Panc1 (cell line): ENCODE measurements at regions not wholly inside any gene's neighbourhood (a gene's known extent, or its start where the extent isn't known, plus 50 kb on each side); places are given as distances from the start of the nearest gene placed in this dataset.

Experiments used
- ATAC-seq: fragments of 200-7000 bp; cut with Tn5 transposase; 2 replicates; pipeline ENCODE4 v1.9.1; 2020; ENCODE audit warnings: mild to moderate bottlenecking, moderate library complexity
- BruUV-seq: library from RNA; stranded (reverse); fragments of 400-500 nt; replicated peaks from 2 replicates; lab custom pipeline; 2021; lab: Mats Ljungman, UMichigan
- CTCF ChIA-PET: fragments of 300-600 bp; sonication (Branson Sonifier 250); formaldehyde crosslinking; loops from one replicate; lab custom pipeline; 2022; ENCODE audit warnings: antibody characterized with exemption; lab: Charles Lee
- POLR2A ChIA-PET: fragments of 300-600 bp; sonication (Branson Sonifier 250); formaldehyde crosslinking; loops from one replicate; lab custom pipeline; 2022; ENCODE audit warnings: antibody characterized with exemption; lab: Charles Lee
- DNase-seq: peaks from one replicate; pipeline ENCODE4 v3.0.0-alpha.2; 2010; ENCODE audit warnings: low read depth, low spot score
- H3K27ac ChIP-seq: 2 replicates; pipeline ENCODE4 v1.5.1; 2011; ENCODE audit warnings: mild to moderate bottlenecking, low read length, inconsistent platforms
- H3K27me3 ChIP-seq: fragments of 200-500 bp; sonication (Bioruptor generic); 2 replicates; pipeline ENCODE4 v1.6.0; 2014; ENCODE audit warnings: low read length, inconsistent platforms; ENCODE audit not compliant: control insufficient read depth, insufficient read depth
- H3K36me3 ChIP-seq: fragments of 200-500 bp; sonication (Bioruptor generic); 2 replicates; pipeline ENCODE4 v1.5.1; 2014; ENCODE audit warnings: inconsistent platforms, mild to moderate bottlenecking, low read length, moderate library complexity; ENCODE audit not compliant: control insufficient read depth, insufficient read depth
- H3K4me1 ChIP-seq: 2 replicates; pipeline ENCODE4 v1.5.1; 2011; ENCODE audit warnings: inconsistent platforms, mild to moderate bottlenecking, low read length, moderate library complexity; ENCODE audit not compliant: control insufficient read depth, insufficient read depth
- H3K4me3 ChIP-seq, 2 experiments: 2 replicates each; pipeline ENCODE4 v1.5.1; 2011 to 2012; ENCODE audit warnings: low read depth in 2 of 2, low read length in 2 of 2, mild to moderate bottlenecking in 2 of 2, inconsistent platforms in 1 of 2, moderate library complexity in 1 of 2
- H3K9me3 ChIP-seq: fragments of 200-500 bp; sonication (Bioruptor generic); 2 replicates; pipeline ENCODE4 v1.5.1; 2014; ENCODE audit warnings: low read depth, mild to moderate bottlenecking, inconsistent platforms, low read length, moderate library complexity; ENCODE audit not compliant: control insufficient read depth, insufficient read depth
- POLR2AphosphoS5 ChIP-seq: IDR thresholded peaks from 2 replicates; pipeline ENCODE4 v1.6.1; 2012; ENCODE audit warnings: mild to moderate bottlenecking, low read depth, low read length, moderate library complexity
- SIN3A ChIP-seq: IDR thresholded peaks from 2 replicates; pipeline ENCODE4 v1.6.1; 2012; ENCODE audit warnings: low read depth, mild to moderate bottlenecking, low read length, moderate library complexity, borderline replicate concordance; ENCODE audit not compliant: insufficient read depth
- TCF7L2 ChIP-seq: IDR thresholded peaks from 2 replicates; pipeline ENCODE4 v1.6.1; 2011; ENCODE audit warnings: mild to moderate bottlenecking, low read depth, low read length, inconsistent platforms
- in situ Hi-C: cut with HindIII; loops from 2 replicates; pipeline ENCODE4 v1.10.0; 2016; ENCODE audit warnings: low sequenced_read_pairs, low pct_unique_long_range_greater_than_20kb
- intact Hi-C: fragments of 100-400 bp; cut with micrococcal nuclease; formaldehyde crosslinking; loops from one replicate; pipeline ENCODE4 v1.10.0; 2022; ENCODE audit not compliant: unreplicated experiment
- TF ChIP-seq, protein P1 (sequence below): fragments of 450-650 bp; IDR thresholded peaks from 2 replicates; pipeline ENCODE4 v1.5.1; 2017; ENCODE audit warnings: mild to moderate bottlenecking
- TF ChIP-seq, protein P2 (sequence below), 2 experiments: IDR thresholded peaks; 2 replicates each; pipeline ENCODE4 v1.6.1; 2011 to 2012; ENCODE audit warnings: low read depth in 2 of 2, control low read depth in 1 of 2, low read length in 1 of 2, mild to moderate bottlenecking in 1 of 2, moderate library complexity in 1 of 2; ENCODE audit not compliant: insufficient read depth in 1 of 2

DNA sequence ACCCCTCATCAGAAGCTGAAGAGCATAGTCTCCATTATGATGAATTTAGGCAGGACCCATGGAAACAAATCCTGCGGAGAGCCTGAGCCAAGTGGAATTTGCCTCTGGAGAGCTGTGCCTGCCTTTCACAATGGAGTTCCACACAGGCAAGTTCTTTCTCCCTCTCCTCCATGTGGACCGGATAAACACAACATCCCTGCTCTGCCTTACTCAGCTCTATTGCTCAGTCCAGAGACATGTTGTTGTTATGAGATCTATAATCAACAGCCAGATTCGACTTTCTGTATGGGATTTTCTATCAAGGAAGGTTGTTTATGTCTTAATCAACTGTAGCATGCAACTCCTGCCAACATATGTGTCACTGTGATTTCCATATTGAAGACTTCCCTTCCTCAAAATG lies 59.5 kb upstream of the ELMO1 start:
- Histone ChIP-seq H3K4me1 (no peaks in the 10 kb centered on the region), H3K9me3 (no peaks in the 10 kb centered on the region), H3K27ac (no peak overlapping the region), H3K4me3 (no peak overlapping the region), H3K36me3 (no peaks in the 10 kb centered on the region), H3K27me3 (no peaks in the 10 kb centered on the region; the same call in none of the 2 replicates)
- intact Hi-C loops (no loop called here), in situ Hi-C loops (no loop called here)
- no peak for ATAC-seq
- POLR2A ChIA-PET, result no interaction called here
- CTCF ChIA-PET, result no interaction called here
- TF ChIP-seq, protein P1, sequence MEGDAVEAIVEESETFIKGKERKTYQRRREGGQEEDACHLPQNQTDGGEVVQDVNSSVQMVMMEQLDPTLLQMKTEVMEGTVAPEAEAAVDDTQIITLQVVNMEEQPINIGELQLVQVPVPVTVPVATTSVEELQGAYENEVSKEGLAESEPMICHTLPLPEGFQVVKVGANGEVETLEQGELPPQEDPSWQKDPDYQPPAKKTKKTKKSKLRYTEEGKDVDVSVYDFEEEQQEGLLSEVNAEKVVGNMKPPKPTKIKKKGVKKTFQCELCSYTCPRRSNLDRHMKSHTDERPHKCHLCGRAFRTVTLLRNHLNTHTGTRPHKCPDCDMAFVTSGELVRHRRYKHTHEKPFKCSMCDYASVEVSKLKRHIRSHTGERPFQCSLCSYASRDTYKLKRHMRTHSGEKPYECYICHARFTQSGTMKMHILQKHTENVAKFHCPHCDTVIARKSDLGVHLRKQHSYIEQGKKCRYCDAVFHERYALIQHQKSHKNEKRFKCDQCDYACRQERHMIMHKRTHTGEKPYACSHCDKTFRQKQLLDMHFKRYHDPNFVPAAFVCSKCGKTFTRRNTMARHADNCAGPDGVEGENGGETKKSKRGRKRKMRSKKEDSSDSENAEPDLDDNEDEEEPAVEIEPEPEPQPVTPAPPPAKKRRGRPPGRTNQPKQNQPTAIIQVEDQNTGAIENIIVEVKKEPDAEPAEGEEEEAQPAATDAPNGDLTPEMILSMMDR, result no peak
- TF ChIP-seq TCF7L2 (no peak), SIN3A (no peak), POLR2AphosphoS5 (no peak)
- TF ChIP-seq, protein P2, sequence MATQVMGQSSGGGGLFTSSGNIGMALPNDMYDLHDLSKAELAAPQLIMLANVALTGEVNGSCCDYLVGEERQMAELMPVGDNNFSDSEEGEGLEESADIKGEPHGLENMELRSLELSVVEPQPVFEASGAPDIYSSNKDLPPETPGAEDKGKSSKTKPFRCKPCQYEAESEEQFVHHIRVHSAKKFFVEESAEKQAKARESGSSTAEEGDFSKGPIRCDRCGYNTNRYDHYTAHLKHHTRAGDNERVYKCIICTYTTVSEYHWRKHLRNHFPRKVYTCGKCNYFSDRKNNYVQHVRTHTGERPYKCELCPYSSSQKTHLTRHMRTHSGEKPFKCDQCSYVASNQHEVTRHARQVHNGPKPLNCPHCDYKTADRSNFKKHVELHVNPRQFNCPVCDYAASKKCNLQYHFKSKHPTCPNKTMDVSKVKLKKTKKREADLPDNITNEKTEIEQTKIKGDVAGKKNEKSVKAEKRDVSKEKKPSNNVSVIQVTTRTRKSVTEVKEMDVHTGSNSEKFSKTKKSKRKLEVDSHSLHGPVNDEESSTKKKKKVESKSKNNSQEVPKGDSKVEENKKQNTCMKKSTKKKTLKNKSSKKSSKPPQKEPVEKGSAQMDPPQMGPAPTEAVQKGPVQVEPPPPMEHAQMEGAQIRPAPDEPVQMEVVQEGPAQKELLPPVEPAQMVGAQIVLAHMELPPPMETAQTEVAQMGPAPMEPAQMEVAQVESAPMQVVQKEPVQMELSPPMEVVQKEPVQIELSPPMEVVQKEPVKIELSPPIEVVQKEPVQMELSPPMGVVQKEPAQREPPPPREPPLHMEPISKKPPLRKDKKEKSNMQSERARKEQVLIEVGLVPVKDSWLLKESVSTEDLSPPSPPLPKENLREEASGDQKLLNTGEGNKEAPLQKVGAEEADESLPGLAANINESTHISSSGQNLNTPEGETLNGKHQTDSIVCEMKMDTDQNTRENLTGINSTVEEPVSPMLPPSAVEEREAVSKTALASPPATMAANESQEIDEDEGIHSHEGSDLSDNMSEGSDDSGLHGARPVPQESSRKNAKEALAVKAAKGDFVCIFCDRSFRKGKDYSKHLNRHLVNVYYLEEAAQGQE (IDR thresholded peaks at IDR 0.05; ENCODE audit: insufficient read depth in 1 of 2, low read depth in 2 of 2, low read length in 1 of 2), result no peak
- DNase-seq, result no peak
- no TSS peak for BruUV-seq

DNA sequence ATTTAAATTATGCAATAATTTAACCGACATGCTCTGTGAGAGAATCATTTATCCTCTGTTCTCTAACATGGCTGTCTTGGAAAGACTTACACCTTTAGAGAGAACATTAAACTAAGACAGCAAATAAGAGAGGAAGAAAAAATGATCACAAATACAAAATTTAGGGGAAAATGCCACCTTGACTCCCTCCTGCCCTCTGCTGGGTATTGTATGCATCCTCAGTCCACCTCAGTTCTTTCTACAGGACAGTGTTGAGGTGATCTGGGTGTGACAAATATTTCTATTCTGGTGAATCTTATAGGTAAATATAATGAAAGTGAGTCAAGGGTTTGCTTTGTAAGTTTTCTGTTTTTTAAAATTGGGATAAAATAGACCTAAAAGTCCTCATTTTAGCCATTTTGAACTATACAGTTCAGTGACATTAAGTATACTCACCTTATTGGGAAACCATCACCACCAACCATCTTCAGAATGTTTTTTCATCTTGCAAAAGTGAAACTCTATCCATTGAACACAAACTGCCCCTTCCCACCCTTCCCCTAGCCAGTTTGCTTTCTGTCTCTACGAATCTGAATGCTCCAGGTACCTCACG lies 61.5 kb upstream of the ELMO1 start:
- no peaks in the 10 kb centered on the region for H3K4me1 ChIP-seq
- TF ChIP-seq, protein P1, result peak; percentile 77; the same call in 1 of the 2 replicates
- no peak for TF ChIP-seq SIN3A
- DNase-seq, result peak; percentile 22
- no peak overlapping the region for H3K4me3 ChIP-seq
- intact Hi-C loops (loop anchor here (1.0 to 10.0 kb wide), 2 partner anchors 275 to 325 kb away; no protein-coding TSS in a partner anchor), in situ Hi-C loops (no loop called here)
- H3K27ac ChIP-seq, result no peak overlapping the region
- no peaks in the 10 kb centered on the region for H3K36me3 ChIP-seq
- no TSS peak for BruUV-seq
- H3K9me3 ChIP-seq, result no peaks in the 10 kb centered on the region
- ChIA-PET CTCF (no interaction called here), POLR2A (no interaction called here)
- H3K27me3 ChIP-seq, result no peaks in the 10 kb centered on the region; the same call in none of the 2 replicates
- ATAC-seq, result no peak
